HepG2 (cell line): ENCODE measurements at regions not wholly inside any gene's neighbourhood (a gene's known extent, or its start where the extent isn't known, plus 50 kb on each side); places are given as distances from the start of the nearest gene placed in this dataset.
A peak's percentile ranks its signal among the peaks of the same experiment; 100 is the strongest.

Experiments used
- HNF1B ChIP-seq: sonication (generic); formaldehyde crosslinking; IDR thresholded peaks from 2 replicates; pipeline ENCODE4 v1.5.1; 2020; ENCODE audit warnings: mild to moderate bottlenecking, moderate library complexity, missing genetic modification reagents
- HOXA9 ChIP-seq: sonication (generic); formaldehyde crosslinking; IDR thresholded peaks from 2 replicates; pipeline ENCODE4 v1.8.1; 2022; ENCODE audit warnings: missing genetic modification reagents, mild to moderate bottlenecking, moderate library complexity, borderline replicate concordance
- MIXL1 ChIP-seq: IDR thresholded peaks from 2 replicates; pipeline ENCODE4 v1.6.1; 2016
- MTF2 ChIP-seq: sonication (generic); formaldehyde crosslinking; IDR thresholded peaks from 2 replicates; pipeline ENCODE4 v1.5.0; 2020; ENCODE audit warnings: missing genetic modification reagents, borderline replicate concordance
- PCBP2 ChIP-seq: fragments of 200-400 bp; formaldehyde crosslinking; optimal IDR thresholded peaks from 2 replicates; pipeline ENCODE3; 2018; ENCODE audit warnings: low read length, low read depth; ENCODE audit not compliant: poor library complexity, severe bottlenecking
- THAP11 ChIP-seq: IDR thresholded peaks from 2 replicates; pipeline ENCODE4 v1.6.1; 2016; ENCODE audit warnings: missing biosample characterization, missing genetic modification reagents
- ZBTB42 ChIP-seq: sonication (generic); formaldehyde crosslinking; IDR thresholded peaks from 2 replicates; pipeline ENCODE4 v1.5.0; 2020; ENCODE audit warnings: mild to moderate bottlenecking, missing genetic modification reagents
- ZBTB7B ChIP-seq: sonication (generic); formaldehyde crosslinking; IDR thresholded peaks from 2 replicates; pipeline ENCODE4 v1.4.0; 2020; ENCODE audit warnings: missing genetic modification reagents
- ZFP37 ChIP-seq: sonication (generic); formaldehyde crosslinking; IDR thresholded peaks from 2 replicates; pipeline ENCODE4 v1.4.0; 2020; ENCODE audit warnings: missing genetic modification reagents, borderline replicate concordance
- ZNF224 ChIP-seq: sonication (generic); formaldehyde crosslinking; IDR thresholded peaks from 2 replicates; pipeline ENCODE4 v1.5.0; 2020; ENCODE audit warnings: mild to moderate bottlenecking, missing genetic modification reagents
- ZNF619 ChIP-seq: sonication (generic); formaldehyde crosslinking; IDR thresholded peaks from 2 replicates; pipeline ENCODE4 v1.4.0; 2020; ENCODE audit warnings: mild to moderate bottlenecking, missing genetic modification reagents
- ZNF773 ChIP-seq: sonication (generic); formaldehyde crosslinking; IDR thresholded peaks from 2 replicates; pipeline ENCODE4 v1.4.0; 2020; ENCODE audit warnings: missing genetic modification reagents, borderline replicate concordance
- TF ChIP-seq, protein P1 (sequence below): sonication (generic); formaldehyde crosslinking; IDR thresholded peaks from one replicate; pipeline ENCODE4 v1.5.1; 2020; ENCODE audit warnings: mild to moderate bottlenecking, missing genetic modification reagents; ENCODE audit errors: not compliant biosample characterization
- TF ChIP-seq, protein P2 (sequence below): sonication (generic); formaldehyde crosslinking; IDR thresholded peaks from 2 replicates; pipeline ENCODE4 v1.5.0; 2020; ENCODE audit warnings: mild to moderate bottlenecking, missing genetic modification reagents
- TF ChIP-seq, protein P3 (sequence below), 2 experiments: sonication (generic) in 1 of 2; formaldehyde crosslinking in 1 of 2; IDR thresholded peaks; 2 replicates each; pipeline versions ENCODE4 v1.4.0 to v1.6.1; 2018 to 2020; ENCODE audit warnings: missing genetic modification reagents in 2 of 2, borderline replicate concordance in 1 of 2, low read depth in 1 of 2, mild to moderate bottlenecking in 1 of 2, missing biosample characterization in 1 of 2

DNA sequence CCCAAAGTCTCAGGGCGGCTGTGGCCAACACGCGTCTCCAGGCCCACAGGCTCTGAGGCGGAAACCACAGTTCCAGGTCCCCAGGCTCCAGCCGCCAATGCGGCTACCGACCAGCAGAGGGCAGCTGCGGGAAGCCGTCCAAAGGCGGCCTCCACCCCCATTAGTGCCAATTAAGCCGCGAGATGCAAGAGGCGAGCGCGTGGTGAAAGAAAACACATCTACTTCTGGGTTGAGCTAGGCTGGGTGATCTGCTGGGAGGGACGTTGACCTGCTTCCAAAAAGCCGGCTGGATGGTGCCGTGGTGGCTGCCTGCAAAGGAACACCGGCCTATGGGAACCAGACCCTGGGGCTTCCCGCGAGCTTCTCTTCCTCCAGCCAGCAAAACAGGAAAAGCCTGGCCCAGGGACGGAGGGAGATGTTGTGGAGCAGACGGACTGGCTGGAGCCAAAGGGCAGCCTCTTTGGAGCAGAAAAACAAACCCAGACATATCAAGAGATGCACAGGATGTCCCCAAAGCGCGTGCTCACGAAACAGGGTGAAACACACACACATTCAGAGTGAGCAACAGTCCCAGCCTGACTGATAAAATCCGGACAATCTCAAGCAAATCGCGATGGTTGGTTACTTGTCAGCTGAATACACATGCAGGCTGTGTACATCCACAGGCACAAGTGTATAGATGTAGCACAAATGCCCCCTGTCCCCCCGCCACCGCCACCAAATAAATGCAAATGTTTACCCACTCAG is 187.1 kb upstream of the BRINP1 start (continued):
- TF ChIP-seq, protein P1, sequence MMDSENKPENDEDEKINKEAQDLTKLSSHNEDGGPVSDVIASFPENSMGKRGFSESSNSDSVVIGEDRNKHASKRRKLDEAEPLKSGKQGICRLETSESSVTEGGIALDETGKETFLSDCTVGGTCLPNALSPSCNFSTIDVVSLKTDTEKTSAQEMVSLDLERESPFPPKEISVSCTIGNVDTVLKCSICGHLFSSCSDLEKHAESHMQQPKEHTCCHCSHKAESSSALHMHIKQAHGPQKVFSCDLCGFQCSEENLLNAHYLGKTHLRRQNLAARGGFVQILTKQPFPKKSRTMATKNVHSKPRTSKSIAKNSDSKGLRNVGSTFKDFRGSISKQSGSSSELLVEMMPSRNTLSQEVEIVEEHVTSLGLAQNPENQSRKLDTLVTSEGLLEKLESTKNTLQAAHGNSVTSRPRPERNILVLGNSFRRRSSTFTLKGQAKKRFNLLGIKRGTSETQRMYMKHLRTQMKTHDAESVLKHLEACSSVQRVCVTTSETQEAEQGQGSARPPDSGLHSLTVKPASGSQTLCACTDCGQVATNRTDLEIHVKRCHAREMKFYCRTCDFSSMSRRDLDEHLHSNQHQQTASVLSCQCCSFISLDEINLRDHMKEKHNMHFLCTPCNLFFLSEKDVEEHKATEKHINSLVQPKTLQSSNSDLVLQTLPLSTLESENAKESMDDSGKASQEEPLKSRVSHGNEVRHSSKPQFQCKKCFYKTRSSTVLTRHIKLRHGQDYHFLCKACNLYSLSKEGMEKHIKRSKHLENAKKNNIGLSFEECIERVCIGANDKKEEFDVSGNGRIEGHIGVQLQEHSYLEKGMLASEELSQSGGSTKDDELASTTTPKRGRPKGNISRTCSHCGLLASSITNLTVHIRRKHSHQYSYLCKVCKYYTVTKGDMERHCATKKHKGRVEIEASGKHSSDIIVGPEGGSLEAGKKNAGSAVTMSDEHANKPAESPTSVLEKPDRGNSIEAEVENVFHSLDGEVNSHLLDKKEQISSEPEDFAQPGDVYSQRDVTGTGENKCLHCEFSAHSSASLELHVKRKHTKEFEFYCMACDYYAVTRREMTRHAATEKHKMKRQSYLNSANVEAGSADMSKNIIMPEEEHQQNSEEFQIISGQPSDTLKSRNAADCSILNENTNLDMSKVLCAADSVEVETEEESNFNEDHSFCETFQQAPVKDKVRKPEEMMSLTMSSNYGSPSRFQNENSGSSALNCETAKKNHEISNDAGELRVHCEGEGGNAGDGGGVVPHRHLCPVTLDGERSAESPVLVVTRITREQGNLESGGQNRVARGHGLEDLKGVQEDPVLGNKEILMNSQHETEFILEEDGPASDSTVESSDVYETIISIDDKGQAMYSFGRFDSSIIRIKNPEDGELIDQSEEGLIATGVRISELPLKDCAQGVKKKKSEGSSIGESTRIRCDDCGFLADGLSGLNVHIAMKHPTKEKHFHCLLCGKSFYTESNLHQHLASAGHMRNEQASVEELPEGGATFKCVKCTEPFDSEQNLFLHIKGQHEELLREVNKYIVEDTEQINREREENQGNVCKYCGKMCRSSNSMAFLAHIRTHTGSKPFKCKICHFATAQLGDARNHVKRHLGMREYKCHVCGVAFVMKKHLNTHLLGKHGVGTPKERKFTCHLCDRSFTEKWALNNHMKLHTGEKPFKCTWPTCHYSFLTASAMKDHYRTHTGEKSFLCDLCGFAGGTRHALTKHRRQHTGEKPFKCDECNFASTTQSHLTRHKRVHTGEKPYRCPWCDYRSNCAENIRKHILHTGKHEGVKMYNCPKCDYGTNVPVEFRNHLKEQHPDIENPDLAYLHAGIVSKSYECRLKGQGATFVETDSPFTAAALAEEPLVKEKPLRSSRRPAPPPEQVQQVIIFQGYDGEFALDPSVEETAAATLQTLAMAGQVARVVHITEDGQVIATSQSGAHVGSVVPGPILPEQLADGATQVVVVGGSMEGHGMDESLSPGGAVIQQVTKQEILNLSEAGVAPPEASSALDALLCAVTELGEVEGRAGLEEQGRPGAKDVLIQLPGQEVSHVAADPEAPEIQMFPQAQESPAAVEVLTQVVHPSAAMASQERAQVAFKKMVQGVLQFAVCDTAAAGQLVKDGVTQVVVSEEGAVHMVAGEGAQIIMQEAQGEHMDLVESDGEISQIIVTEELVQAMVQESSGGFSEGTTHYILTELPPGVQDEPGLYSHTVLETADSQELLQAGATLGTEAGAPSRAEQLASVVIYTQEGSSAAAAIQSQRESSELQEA, result no peak
- no peak for TF ChIP-seq HOXA9 (CRISPR knock-in tag)
- TF ChIP-seq ZFP37 (CRISPR knock-in tag), result no peak
- no peak for TF ChIP-seq ZNF224 (CRISPR knock-in tag)
- TF ChIP-seq ZBTB42 (CRISPR knock-in tag), result no peak
- no peak for TF ChIP-seq ZNF619
- TF ChIP-seq ZNF773 (CRISPR knock-in tag), result no peak
- TF ChIP-seq ZBTB7B (CRISPR knock-in tag), result no peak
- TF ChIP-seq, protein P2, sequence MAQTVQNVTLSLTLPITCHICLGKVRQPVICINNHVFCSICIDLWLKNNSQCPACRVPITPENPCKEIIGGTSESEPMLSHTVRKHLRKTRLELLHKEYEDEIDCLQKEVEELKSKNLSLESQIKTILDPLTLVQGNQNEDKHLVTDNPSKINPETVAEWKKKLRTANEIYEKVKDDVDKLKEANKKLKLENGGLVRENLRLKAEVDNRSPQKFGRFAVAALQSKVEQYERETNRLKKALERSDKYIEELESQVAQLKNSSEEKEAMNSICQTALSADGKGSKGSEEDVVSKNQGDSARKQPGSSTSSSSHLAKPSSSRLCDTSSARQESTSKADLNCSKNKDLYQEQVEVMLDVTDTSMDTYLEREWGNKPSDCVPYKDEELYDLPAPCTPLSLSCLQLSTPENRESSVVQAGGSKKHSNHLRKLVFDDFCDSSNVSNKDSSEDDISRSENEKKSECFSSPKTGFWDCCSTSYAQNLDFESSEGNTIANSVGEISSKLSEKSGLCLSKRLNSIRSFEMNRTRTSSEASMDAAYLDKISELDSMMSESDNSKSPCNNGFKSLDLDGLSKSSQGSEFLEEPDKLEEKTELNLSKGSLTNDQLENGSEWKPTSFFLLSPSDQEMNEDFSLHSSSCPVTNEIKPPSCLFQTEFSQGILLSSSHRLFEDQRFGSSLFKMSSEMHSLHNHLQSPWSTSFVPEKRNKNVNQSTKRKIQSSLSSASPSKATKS (CRISPR knock-in tag), result no peak
- 0 out of 2 replicates have a peak, but pooled peaks have one; percentile 50 for TF ChIP-seq MIXL1 (CRISPR knock-in tag)
- 0 out of 2 replicates have a peak, but pooled peaks have one; percentile 16 for TF ChIP-seq HNF1B (CRISPR knock-in tag)
- no peak for TF ChIP-seq MTF2 (CRISPR knock-in tag)
- TF ChIP-seq, protein P3, sequence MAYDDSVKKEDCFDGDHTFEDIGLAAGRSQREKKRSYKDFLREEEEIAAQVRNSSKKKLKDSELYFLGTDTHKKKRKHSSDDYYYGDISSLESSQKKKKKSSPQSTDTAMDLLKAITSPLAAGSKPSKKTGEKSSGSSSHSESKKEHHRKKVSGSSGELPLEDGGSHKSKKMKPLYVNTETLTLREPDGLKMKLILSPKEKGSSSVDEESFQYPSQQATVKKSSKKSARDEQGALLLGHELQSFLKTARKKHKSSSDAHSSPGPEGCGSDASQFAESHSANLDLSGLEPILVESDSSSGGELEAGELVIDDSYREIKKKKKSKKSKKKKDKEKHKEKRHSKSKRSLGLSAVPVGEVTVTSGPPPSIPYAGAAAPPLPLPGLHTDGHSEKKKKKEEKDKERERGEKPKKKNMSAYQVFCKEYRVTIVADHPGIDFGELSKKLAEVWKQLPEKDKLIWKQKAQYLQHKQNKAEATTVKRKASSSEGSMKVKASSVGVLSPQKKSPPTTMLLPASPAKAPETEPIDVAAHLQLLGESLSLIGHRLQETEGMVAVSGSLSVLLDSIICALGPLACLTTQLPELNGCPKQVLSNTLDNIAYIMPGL (CRISPR knock-in tag; IDR thresholded peaks at IDR 0.05; ENCODE audit: borderline replicate concordance in 1 of 2, low read depth in 1 of 2), result 0 out of 4 replicates have a peak, but pooled peaks of 1 of the 2 experiments have one; percentile 31
- TF ChIP-seq PCBP2, result no peak
- TF ChIP-seq THAP11 (CRISPR knock-in tag), result no peak
